Stimulated activated CD8-positive, alpha-beta memory T cell treated with anti-CD3 and anti-CD28 coated beads, Interleukin-15, amount 100 ng/mL, for 24 hours (primary cell): ENCODE measurements at regions not wholly inside any gene's neighbourhood (a gene's known extent, or its start where the extent isn't known, plus 50 kb on each side); places are given as distances from the start of the nearest gene placed in this dataset.
"Not testable (repeated sequence)": the region's sequence is repeated elsewhere in the genome, so short reads cannot be mapped to it uniquely, and the experiment has no call there.

ENCODE experiments used
- DNase-seq: peaks from one replicate; pipeline ENCODE4 v3.0.0-alpha.2; 2020; ENCODE audit warnings: low read depth

GRCh38 chr22:47322854-47323253 is 560.4 kb downstream of the TBC1D22A start:
- no peak for DNase-seq

- DNase-seq, result no peak
Observed at GRCh38 chr22:47320560-47320959, 558.1 kb downstream of the TBC1D22A start.

- no peak for DNase-seq
Observed at GRCh38 chr22:47318041-47318737, 555.7 kb downstream of the TBC1D22A start.

GRCh38 chr22:47315862-47316419 is 553.5 kb downstream of the TBC1D22A start:
- DNase-seq, result no peak

GRCh38 chr22:47310601-47311000 is 548.2 kb downstream of the TBC1D22A start:
- DNase-seq, result no peak

GRCh38 chr22:47309946-47310345 is 547.5 kb downstream of the TBC1D22A start:
- no peak for DNase-seq

GRCh38 chr22:47309476-47309875 is 547.0 kb downstream of the TBC1D22A start:
- DNase-seq, result no peak

- DNase-seq, result no peak
Observed at GRCh38 chr22:47308886-47309285, 546.4 kb downstream of the TBC1D22A start.

- no peak for DNase-seq
Observed at GRCh38 chr22:47307822-47308221, 545.4 kb downstream of the TBC1D22A start.

- DNase-seq, result no peak
Observed at GRCh38 chr22:47307326-47307725, 544.9 kb downstream of the TBC1D22A start.

GRCh38 chr22:47304854-47305253 is 542.4 kb downstream of the TBC1D22A start:
- no peak for DNase-seq

- no peak for DNase-seq
Observed at GRCh38 chr22:47304191-47304831, 541.9 kb downstream of the TBC1D22A start.

- no peak for DNase-seq
Observed at GRCh38 chr22:47303161-47303890, 540.9 kb downstream of the TBC1D22A start.

GRCh38 chr22:47302587-47302986 is 540.1 kb downstream of the TBC1D22A start:
- not testable (repeated sequence) for DNase-seq

GRCh38 chr22:47301820-47302475 is 539.5 kb downstream of the TBC1D22A start:
- no peak for DNase-seq

GRCh38 chr22:47300698-47301405 is 538.4 kb downstream of the TBC1D22A start:
- no peak for DNase-seq

GRCh38 chr22:47299863-47300697 is 537.6 kb downstream of the TBC1D22A start:
- DNase-seq, result no peak

- DNase-seq, result no peak
Observed at GRCh38 chr22:47299211-47299862, 536.9 kb downstream of the TBC1D22A start.

- DNase-seq, result no peak
Observed at GRCh38 chr22:47298017-47298785, 535.8 kb downstream of the TBC1D22A start.
